NAMALWA (cell line): ENCODE measurements at regions not wholly inside any gene's neighbourhood (a gene's known extent, or its start where the extent isn't known, plus 50 kb on each side); places are given as distances from the start of the nearest gene placed in this dataset.

Experiments
- DNase-seq: peaks from one replicate; pipeline ENCODE4 v3.0.0-alpha.2; 2015; ENCODE audit warnings: low spot score

DNA sequence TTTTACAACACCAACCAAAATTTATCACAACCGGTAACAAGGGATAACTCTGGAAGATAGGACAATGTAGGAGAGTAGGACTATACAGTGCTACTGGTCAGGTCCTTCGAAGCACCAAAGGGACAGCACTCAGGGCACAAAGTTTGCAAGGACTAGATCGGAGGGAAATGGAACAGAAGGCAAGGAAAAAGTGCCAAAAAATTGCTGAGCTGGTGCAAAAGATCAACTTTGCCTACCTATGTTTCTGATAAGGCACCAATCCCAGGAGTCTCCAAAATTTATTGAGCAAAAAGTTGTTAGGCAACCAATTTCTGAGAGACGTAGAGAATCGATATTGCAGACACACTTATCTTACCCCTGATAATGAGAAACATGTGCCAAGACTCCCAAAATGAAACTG, 160.0 kb upstream of the PLEKHA5 start:
- no peak for DNase-seq

DNA sequence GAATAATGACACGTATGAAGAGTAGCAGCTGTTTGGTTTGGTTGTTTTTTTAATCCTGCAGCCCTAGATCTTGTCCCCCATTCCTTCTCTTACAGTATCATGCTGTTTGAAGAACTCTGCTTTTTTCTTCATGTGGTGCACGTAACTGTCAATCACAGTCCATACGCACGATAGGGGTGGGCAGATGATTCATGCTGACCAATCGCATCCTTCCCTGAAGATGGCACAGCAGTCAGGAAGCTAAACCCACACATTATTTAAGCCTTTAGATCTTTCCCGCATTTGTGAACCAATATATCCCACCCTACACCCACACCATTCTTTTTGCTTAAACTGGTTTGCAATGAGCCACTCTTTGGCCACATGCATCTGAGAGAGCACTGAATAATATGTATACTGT, 158.9 kb upstream of the PLEKHA5 start:
- no peak for DNase-seq

DNA sequence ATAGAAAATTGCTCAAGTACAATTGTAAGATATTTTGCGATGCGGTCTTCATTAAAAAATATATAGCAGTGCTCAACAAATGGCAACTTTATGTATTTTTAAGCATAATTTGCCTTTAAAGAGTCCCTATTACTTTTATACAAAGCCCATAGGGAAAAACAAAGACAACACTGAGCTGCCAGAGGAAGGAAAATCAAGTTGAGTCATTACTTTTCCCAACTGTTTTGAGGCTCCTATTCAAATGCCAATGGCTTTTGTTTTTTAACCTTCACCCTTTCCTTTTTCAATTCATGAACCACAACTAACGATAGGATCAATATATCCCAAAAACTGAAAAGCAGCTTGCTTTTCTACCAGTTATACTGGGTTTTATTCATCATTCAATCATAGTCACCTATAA, 157.6 kb upstream of the PLEKHA5 start:
- no peak for DNase-seq

DNA sequence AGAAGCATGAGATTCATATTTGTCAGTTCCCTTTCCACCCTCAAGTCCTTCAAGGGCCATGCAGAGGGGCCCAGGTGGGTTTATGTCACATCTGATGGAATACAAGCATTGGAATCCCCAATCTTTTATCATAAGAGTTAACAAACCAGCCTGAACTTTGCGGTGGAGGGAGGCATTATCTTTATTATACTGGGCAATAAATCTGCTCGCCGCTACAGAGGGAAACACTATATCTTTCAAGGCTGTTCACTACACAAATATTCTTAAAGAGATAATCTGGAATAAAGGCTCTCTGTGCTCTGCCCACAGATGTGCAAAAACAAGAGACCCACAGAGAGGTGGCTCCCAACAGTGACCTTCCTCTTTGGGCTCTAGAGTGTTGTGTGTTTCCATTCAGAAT, 153.6 kb upstream of the PLEKHA5 start:
- DNase-seq, result no peak

DNA sequence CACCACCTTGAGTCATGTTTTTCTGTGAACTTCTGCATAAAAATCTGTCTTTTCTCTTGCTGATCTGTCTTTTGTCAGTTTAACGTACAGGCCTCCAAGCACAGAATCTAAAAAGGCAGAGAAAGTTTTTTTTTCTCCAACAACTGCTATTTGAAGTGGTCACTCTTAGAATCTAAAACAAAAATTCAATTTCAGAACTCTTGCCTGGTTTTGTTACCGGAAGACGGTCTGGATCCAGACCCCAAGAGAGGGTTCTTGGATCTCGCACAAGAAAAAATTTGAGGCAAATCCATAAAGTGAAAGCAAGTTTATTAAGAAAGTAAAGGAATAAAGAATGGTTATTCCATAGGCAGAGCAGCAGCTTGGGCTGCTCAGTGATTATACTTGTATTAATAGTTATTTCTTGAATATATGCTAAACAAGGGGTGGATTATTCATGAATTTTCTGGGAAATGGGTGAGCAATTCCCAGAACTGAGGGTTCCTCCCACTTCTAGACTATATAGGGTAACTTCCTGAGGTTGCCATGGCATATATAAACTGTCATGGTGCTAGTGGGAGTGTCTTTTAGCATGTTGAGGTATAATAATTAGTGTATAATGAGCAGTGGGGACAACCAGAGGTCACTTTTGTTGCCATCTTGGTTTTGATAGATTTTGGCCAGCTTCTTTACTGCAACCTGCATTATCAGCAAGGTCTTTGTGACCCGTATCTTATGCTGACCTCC, 150.0 kb upstream of the PLEKHA5 start:
- DNase-seq, result no peak

DNA sequence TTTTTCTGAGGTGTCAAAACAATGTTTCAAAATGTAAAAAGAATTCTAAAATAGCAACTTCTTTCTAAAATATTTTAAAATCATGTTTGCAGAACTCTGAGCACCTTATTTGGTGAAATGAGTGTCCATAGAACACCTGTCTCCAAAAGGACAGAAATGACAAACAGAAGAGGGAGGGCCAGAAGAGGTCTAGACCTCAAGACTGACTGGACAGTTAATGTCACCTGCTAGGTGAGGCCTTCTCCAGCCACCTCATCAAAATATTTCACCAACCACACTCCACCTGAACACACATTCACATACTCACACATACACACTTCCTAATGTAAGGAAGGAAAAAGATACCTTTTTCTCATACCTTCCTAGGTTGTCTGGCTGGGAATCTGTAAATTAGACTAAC, 147.8 kb upstream of the PLEKHA5 start:
- DNase-seq, result no peak

DNA sequence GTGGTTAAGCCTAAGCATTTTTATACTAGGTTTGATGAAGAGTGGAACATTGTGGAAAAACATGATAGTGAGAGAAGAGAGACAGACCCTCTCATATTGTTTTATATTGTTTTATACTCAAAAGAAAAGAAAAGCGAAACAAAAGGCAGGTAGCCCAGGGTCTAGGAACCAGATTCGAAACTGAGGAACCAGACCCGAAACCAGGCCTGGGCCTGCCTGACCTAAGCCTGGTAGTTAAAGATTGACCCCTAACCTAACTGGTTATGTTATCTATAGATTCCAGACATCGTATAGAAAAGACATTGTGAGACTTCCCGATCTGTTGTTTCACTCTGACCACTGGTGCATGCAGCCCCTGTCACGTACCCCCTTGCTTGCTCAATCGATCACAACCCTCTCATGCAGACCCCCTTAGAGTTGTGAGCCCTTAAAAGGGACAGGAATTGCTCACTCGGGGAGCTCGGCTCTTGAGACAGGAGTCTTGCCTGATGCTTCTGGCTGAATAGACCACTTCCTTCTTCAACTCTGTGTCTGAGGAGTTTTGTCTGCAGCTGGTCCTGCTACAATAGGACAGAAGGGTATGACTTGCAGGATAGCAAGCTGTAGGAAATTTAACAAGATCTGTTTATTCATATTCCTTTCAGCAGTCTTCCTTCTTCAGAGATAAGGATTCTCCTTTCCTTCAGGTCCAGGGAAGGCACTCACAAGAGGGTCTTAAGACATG, 147.1 kb upstream of the PLEKHA5 start:
- no peak for DNase-seq

DNA sequence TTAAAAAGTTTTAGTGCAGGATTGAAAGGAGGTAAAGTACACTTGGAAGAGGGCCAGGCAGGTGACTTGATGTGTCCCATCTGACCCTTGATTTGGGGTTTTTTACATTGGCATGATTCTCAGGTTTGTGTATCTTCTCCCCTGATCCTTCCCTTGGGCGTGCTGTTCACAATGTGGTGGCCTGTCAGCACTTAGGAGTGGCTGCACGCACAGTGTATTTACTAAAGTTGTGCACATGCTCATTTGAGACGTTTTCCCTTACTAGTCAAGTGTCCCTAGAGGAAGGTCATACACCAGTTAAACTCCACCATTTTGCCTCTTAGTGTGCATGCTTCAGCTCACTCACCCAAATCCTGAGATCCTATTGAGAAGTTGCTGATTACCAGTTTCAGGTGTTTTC, 145.7 kb upstream of the PLEKHA5 start:
- no peak for DNase-seq

DNA sequence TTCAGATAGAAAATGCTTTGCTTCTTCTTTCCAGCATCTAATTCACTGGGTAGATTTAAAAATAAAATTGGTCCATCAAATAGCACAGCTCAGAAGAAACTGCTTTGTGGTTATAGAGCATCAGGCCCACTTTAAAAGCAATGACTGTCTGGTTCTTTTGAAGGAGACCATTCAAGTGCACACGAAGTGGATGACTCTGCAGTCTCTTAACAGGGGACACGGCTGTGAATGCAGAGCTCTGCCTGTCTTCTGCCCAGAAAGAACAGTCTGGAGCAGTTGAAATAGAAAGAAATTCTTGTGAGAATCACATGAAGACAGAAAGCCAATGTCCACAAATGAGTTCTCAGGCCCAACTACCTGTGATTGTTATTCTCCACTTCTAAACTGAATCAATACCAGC, 138.7 kb upstream of the PLEKHA5 start:
- no peak for DNase-seq

DNA sequence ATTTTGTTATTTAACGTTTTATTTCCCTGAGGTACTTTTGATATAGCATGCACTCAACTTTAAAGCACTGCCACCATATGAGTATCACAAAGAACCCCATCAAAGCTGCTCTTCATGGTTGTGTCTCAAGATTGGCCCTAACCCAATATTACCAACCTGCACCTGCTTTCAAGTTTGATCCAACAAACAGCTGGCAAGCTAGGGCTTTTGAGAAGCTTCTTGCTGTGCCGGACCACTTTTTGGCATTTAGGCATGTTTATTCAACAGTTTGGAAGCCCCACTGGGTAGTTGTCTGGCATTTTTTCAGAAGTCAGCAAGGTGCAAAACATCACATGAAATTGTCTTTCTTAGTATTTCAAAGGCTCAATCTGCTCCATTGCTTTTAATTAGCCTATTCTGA, 137.2 kb upstream of the PLEKHA5 start:
- no peak for DNase-seq

DNA sequence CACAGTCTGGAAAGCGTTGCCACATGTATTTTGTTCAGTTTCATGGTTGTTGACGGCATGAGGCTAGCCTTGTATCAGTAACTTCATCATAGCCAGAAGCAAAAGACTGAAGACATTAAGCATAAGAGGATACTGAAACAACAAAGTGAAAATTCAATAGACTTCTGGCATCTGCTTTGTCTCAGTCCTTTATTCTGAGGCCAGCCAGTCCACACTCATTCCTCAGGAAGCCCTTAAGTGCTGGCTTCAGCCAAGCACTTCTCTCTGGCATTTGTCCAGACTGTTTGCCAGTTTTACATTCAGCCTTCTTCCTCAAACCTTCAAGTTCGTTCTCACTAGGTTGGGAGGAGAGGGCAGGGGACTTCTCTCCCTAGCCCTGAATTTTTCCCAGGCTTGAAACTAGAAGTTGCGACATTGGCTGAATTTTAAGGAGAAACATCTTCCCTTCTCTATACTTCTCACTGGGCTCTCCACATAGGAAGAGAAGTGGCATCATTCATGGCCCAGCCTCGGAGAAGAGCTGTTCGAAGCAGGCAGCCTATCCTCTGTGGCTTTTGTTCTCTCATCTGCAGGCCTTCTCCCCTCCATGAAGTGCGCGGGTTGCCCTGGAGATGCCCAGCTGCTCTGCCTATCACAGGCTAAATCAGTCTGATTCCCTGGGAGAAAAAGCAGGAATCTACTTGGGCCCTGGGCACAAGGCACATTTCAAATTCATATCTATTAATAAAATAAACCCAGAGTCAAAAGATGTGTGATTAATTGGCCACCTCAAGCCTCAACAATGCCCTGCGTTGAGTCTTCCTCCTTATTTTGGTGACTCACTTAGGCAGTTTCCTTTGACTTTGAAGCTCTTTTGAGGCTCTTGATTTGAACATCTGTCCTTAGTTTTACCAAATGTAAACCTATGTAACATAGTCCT, 130.9 kb upstream of the PLEKHA5 start:
- DNase-seq, result no peak

DNA sequence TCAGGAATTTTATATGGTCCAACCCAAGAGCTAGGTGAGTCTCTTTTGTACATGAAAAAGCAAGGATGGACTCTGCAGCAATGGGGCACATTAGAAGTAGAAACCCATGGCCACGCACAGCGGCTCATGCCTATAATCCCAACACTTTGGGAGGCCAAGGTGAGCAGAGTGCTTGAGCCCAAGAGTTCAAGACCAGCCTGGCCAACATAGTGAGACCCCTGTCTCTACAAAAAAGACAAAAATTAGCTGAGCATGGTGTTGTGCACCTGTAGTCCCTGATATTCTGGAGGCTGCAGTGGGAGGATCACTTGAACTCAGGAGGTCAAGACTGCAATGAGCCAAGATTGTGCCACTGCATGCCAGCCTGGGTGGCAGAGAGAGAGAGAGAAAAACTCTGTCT, 128.7 kb upstream of the PLEKHA5 start:
- DNase-seq, result no peak

DNA sequence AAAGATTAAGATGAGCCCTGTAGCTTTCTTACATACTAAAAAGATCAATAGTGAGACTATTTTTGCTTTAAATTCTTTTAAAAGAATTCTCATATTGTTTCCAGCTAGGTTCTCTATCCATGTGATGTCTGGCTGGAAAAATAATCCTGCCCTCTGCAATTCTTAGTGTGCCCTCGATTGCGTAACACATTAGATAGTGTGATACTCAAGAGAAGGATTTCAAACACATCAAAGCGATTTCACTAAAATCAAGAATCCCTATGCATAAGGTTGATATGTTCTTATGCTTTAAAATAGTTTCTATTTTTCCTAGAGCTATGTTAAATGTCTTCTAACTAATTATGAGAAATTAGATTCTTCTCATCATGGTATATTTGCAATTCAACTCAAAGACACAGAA, 127.3 kb upstream of the PLEKHA5 start:
- no peak for DNase-seq

DNA sequence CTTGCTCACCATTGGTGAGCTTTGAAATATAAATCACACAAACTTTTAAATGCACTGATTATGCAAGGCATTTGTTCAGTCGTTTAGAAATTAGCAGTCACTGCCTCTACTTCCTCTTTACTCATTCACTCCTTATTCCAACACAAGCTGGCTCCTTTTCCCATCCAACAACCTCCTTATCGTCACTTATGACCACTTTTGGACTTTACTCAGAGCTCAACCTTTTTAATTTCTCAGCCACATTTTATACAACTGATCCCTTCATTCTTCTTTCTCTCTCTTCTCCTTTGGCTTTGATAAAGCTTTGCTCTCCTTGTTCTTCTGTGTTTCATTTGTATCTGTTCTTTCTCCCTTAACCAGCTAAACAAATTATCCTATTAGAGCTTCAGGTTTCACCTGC, 126.4 kb upstream of the PLEKHA5 start:
- DNase-seq, result no peak

DNA sequence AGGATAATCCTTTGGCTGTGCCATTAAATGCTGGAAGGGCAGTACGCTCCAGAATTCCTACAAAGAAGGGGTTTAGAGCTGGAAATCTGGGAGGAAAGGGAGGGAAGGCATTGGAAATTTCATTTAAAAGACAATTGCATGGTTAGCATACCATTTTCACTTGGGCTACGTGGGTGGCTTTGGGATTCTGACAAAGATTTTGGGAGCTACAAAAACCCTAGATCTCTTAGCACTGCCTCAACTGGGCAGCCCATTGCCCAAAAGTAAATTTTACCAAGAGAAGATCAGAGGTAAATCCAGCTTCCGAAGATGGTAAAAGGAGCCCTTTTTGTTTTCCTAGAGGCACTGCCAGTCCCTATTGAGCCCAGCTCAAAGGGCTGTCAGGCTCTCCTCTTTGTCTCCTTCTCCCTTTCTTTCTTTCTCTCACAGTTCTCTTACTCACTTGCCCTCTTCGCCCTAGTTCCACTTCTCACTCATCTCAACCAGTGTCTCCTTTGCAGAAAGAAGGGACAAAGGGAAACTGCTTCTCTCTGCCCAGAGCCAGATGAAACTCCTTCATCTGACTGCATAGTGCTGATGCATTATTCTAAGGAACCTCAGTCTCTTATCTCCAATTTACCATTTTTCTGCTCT, 125.4 kb upstream of the PLEKHA5 start:
- DNase-seq, result no peak

DNA sequence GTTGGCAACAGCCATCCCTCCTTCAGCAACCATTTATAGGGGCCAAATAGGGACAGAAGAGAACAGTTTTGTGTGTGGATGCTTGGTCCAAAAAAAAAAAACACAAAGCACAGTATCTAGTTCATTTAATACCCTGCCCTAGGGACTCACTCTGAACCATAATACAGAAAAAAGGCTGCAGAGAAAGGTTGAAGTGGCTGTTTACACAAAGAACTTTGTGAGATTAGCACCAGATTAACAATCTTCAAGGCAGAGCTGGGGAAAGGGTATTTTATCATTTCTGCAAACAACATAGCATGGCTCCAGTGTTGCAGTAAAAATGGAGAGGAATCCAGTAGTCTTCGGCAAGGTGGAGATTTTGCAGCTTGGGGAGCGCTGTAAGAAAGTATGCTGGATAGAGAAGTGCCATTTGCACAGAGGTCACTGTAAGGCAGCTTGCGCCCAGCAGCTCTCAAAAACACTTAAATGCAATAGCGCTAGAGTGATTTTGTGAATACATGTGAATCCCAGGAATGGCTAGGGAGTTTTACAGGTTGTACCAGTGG, 124.2 kb upstream of the PLEKHA5 start:
- DNase-seq, result no peak

DNA sequence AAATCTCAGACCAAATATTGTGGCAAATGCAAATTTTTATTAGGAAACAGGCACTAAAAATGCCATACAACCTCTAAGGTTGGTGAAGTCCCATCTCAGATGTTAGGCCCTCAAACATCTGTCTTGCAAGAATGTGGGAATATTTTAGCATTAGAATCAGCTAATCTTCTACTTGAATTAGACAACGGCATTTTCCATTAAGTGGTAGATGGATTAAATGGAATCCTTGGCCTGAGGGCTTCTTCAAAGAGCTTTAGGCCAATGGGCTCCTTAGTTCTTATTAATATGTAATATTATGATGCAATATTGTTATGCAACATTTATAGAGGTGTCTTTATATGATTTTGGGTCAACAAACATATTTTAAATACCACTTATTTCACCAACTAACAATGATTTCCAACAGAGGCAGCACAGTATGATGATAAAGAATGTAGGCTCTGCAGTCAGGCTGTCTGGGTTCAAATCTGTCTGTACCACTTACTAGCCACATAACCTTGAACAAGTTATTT, 122.9 kb upstream of the PLEKHA5 start:
- DNase-seq, result no peak

DNA sequence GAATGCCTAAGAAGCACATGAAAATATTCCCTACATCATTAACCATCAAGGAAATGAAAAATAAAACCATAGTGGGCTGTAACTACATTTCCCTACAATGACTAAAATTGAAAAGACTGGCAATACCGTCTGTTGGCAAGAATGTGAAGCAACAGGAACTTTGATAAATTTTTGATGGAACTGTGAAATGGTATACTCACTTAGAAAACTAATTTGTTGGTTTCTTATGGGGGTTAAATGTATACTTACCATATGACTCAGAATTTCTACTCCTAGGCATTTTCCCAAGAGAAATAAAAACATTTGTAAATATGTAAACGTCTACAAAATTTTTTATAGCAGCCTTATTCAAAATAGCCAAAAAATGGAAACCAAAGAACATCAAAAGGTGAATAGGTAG, 121.4 kb upstream of the PLEKHA5 start:
- DNase-seq, result no peak

DNA sequence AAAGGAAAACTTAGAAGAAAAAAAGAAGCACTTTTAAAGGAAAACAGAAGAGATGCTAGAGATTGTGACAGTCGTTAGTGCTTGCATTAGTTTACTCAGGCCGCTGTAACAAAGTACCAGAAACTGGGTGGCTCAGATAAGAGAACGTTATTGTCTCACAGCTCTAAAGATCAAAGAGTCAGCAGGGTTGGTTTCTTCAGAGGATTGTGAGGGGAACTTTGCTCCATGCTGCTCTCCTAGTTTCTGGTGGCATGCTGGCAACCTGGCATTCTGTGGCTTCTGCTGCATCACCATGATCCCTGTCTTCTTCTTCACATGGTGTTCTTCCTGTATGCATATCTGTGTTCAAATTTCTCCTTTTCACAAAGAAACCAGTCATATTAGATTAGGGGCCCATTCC, 119.4 kb upstream of the PLEKHA5 start:
- no peak for DNase-seq

DNA sequence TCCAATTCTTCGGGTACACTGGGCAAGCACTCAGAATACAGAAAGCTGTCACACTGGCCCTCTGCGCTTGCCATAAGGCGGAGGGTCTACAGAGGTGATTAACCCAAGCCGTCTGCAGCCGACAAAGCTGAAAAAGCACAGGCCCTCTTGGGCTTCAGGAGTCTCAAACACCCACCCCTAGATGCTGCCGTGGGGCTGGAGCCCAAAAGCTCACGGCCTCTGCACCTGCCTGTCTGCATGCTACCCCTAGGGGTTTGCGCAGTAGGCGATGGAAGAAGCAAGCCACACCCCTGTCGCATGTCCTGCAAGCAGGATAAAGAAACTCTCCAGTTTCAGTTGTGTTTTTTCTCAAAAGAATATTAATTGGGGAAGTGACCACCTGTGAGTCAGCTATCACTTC, 118.8 kb upstream of the PLEKHA5 start:
- DNase-seq, result no peak

DNA sequence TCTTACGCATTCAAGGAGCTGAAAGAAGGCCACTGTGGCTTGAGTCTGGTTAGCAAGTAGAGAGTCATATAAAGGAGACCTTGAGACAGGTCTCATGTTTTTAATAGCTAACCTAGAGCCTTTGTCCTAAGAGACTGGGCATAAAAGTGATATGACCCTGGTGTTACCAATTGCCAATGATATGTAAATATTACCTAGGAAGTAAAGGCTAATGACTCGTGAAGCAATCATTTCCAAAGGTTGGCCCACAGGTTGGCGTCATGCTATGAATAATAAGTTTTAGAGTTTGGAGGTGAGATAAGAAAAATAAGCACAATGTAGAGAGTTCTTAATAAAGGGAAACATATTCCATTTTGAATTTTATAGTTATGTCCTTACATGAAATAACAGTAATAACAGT, 116.6 kb upstream of the PLEKHA5 start:
- DNase-seq, result no peak

DNA sequence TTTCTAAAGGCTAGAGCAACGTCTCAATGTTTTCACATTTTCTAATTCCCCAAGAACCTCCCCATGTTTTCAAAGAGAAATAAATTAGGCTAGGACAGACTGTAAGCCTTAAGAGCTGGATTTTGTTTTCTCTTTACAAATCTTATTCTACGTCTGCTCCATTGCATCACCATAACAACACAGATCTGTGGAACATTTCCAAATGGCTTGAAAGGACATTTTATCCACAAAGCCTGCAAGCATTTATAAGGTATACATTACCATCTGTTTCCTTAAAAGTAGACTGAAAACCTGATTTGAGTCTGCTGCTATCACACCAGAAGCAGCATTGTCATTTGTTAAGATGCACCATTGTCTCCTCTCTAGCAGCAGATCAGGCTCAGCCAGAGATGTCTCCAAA, 115.3 kb upstream of the PLEKHA5 start:
- DNase-seq, result no peak
